Stimulated activated CD8-positive, alpha-beta memory T cell treated with anti-CD3 and anti-CD28 coated beads, Interleukin-4, amount 100 ng/mL, for 24 hours (primary cell): ENCODE measurements at regions not wholly inside any gene's neighbourhood (a gene's known extent, or its start where the extent isn't known, plus 50 kb on each side); places are given as distances from the start of the nearest gene placed in this dataset.
"Not testable (repeated sequence)": the region's sequence is repeated elsewhere in the genome, so short reads cannot be mapped to it uniquely, and the experiment has no call there.

Source experiments
- DNase-seq: peaks from one replicate; pipeline ENCODE4 v3.0.0-alpha.2; 2020; ENCODE audit warnings: low read depth

GRCh38 chr5:8714861-8715260, 831.0 kb downstream of the SEMA5A start:
- no peak for DNase-seq

- no peak for DNase-seq
These were observed 826.1 kb downstream of the SEMA5A start for GRCh38 chr5:8719796-8720195.

DNA sequence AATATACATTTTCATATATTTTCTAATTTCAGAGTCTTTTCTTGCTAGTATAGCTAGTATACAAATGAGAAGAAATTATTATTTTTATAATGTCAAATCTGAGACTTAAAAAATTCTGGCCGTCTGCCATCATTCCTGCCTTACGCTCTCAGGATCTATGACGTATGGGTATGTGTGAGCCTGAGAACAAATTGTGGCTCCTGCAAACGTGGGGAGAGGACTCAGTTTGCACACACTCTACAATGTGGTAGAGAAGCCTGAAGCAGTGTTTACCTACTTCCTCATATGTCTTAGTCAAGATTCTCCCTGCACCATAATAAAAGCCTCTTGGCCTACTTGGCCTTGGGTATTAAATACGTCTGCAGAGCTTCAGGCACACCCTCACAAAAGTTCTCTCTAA, 825.4 kb downstream of the SEMA5A start:
- no peak for DNase-seq

GRCh38 chr5:8721536-8721935, 824.3 kb downstream of the SEMA5A start:
- DNase-seq, result no peak

DNA sequence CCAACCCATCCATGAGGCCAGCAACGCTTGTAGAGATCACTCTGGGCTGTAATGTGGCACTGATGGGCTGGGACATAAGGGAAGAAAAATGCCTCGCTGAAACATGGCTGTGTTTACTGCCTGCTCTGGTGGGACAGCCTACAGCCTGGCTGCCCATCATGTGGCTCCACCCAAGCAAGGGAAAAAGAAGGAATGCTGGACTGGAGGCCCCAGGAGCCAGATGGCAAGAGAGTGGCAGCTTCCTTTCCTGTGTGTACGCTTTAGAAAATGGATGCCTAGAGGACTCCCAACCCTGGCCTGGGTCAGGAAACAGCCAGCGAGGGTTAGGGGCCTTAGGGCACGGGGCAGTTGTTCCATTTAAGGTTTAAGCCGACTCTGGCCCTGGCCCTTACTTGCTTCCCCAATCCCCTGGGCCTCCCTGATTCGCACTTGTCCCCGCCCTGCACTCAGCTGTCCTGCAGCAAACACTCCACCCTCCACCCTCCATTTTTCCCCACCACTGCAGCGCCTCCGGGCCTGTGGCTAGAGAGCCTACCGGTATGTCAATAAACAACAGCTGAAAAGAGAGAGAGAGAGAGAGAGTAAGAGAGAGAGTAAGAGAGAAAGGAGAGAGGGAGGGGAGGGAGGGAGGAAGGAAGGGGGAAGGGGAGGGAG, 819.4 kb downstream of the SEMA5A start:
- no peak for DNase-seq

DNA sequence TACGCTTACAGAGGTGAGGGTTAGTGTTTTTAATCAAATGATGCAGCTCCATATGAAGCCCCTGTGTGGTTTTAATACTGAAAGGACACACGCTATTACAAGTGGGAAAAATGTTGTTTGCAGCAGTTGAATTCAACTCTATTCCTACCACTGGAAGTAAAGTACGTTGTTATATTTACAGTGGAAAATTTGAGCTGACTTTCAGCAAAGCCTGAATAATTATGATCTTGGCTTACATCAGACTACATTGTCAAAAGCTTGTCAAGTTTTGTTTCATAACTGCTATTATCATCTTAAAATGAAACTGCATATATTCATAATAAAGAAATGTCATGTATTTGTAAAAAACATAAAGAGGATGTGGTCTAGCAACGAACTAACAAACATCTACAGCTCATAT, 818.5 kb downstream of the SEMA5A start:
- no peak for DNase-seq

DNA sequence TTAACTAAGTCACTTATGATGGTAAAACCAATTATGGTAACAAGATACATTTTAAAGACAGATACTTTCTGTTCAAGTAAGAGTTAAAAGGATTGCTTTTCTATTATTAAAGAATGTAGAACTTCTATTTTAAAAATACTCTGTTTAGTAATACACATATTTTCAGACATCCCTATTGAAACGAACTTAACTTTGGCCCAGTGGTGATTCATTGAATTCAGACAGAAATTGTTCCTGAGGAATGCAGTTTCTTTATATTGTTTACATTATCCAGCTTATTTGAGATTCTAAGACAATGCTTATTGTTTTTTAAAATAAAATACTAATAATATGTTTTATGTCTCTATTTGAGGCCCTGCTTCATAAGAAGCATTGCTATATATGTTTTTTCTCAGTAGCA, 816.4 kb downstream of the SEMA5A start:
- DNase-seq, result no peak

- DNase-seq, result no peak
These were observed 815.7 kb downstream of the SEMA5A start for GRCh38 chr5:8730194-8730593.

DNA sequence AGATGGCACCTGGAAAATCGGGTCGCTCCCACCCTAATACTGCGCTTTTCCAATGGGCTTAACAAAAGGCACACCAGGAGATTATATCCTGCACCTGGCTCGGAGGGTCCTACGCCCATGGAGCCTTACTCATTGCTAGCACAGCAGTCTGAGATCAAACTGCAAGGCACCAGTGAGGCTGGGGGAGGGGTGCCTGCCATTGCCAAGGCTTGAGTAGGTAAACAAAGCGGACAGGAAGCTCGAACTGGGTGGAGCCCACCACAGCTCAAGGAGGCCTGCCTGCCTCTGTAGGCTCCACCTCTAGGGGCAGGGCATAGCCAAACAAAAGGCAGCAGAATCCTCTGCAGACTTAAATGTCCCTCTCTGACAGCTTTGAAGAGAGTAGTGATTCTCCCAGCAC, 814.8 kb downstream of the SEMA5A start:
- DNase-seq, result not testable (repeated sequence)

GRCh38 chr5:8740595-8740994, 805.3 kb downstream of the SEMA5A start:
- no peak for DNase-seq

DNA sequence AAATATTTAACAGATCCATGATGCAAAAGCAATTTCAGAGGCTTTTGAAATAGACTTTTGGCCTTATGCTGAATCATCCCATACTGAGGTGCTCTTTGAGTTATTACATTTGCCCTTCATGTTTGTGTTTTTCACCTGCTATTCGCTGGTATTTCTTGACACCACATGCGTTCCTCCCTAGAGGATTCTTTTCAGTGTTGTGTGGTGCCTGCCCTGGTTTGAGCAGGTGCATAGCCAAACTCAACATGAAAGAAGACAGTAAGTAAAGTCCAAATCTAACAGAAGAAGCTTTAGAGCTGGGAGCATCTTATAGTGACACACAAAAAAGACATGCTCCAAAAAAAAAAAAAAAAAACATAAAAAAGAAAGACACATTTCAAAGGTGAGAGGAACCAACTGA, 796.3 kb downstream of the SEMA5A start:
- no peak for DNase-seq

DNA sequence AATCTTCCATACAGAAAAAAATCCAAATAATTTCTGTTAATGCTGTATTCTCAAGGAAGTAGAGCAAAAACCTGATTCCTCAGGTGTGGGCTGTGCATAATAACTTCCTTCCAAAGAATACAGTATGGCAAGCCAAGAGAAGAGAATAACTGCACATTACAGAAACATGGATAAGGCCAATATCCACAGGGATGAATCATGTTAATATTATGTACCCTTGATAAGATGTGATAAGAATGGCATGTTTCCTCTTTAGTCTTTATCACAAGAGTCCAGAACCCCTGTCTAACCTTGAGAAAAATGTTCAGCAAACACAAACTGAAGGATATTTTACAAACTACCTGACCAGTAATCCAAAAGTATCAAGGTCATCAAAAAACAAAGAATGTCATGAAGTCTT, 795.8 kb downstream of the SEMA5A start:
- DNase-seq, result no peak

GRCh38 chr5:8751971-8752370, 793.9 kb downstream of the SEMA5A start:
- no peak for DNase-seq

GRCh38 chr5:8752595-8752994, 793.3 kb downstream of the SEMA5A start:
- DNase-seq, result no peak

DNA sequence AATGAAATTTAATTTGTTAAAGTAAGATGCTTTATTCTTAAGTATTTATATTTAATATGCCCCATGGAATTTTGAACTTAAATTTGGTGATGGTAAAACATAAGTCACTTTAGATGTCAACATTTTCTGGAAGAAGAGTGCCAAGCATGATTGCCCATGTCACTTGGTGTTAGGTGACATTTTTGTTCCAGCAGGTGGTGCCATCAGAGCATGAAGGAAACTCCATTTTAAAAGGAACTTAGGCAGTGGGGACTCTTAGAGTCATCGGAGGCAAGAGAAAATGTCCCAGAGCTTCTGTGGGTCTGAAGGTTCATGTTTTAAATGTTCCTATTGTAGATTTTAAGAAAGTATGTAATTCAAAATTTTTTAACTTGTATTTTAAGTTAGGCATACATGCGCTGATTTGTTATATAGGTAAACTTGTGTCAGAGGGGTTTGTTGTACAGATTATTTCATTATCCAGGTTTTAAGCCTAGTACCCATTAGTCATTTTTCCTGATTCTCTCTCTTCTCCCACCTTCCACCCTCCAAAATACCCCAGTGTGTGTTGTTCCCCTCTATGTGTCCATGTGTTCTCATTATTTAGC, 789.3 kb downstream of the SEMA5A start:
- no peak for DNase-seq

DNA sequence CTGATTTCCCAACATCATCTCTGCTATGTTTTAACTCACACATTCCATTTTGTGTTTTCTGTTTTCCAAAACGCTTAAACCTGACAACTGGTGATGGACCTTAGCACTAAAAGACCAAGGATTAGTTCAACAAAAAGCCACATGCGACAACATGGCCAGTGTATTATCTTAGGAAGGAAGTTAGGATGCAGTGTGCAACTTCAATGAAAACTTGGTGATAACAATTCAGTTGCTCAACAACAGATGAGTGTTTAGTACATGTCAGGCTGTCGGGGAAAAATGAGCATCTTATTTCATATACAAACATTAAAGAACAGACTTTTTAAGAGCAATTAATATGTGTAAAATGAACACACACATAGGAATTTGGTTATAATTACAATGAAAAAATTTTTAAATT, 780.0 kb downstream of the SEMA5A start:
- DNase-seq, result no peak

DNA sequence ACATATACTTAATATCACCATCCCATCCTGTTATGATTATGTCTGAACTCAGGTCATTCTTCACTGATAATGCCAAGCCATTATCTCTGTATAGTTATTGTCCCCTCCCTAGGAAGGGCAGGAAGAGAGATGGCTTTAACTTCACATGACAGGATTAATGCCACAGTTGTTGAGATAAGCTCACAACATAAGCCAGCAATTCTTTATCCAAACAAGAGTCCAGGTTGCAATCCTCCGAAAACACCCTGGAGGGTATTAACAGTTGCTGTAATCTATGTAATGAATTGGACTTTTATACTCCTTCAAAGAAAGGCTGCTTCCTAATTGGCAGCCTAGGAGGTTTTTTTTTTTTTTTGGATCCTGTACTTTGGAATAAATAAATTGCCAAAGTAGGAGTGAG, 779.4 kb downstream of the SEMA5A start:
- no peak for DNase-seq

GRCh38 chr5:8767111-8767510, 778.8 kb downstream of the SEMA5A start:
- DNase-seq, result no peak

GRCh38 chr5:8767746-8768145, 778.1 kb downstream of the SEMA5A start:
- no peak for DNase-seq

DNA sequence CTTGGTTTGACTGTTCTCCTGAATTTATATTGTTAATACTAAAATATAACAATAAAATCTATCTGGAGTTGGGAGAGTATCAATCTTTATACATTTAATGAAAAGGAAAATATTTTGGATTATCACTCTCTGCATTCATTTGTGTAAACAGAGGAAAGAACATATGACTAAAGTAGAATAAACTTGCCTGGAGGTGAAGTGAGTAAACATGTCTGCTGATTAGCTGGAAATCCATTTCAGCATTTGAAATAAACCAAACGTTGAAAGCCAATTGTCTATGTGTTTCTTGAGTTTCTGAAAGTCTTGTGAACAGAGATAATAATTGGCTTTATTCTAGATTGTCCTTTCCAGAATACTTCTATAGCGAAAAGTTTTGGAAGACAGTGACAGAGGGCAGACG, 776.2 kb downstream of the SEMA5A start:
- DNase-seq, result no peak

DNA sequence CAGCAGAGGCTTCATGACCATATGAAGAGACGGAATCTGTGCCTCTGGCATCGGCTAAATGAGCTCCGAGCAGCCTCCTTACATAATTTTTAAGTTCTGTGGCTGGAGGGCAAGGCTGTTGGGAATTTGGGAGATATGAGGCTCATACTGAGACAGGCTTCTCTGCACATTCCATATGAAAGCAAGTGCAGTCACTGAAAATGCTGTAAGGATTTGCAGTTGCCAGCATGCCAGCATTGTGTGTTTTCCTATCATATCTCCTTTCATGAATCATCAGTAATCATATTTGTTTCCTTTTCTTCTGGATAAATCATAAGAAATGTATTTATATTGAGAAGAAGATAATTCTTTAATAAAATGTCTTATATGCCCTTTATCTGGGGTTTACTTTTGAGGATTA, 775.4 kb downstream of the SEMA5A start:
- no peak for DNase-seq

DNA sequence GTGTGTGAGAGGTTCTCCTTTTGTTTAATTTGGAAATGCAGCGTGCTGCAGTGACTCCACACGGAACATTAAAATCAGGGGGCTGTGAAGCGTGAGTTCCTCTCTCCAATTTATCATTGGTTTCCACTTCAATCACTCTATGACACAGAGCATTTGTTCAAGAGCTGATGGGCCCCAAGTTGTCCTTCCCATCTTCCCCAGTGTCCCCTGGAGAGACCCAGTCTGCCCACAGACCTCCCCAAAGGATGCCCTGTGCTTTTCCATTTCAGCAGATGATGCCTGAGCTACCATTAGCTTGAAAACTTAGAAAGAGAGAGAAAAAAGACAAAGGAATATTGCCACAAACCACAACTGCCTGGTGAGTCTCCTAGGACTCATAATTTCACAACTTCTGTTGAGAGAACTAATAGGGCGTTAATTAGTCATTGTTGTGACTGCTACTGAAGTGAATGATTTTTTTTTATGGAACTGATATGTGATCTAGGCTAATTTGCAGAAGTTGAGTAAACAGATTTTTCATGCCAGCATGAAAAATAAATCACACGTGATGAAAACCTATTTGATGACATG, 772.7 kb downstream of the SEMA5A start:
- no peak for DNase-seq

GRCh38 chr5:8784692-8785091, 761.2 kb downstream of the SEMA5A start:
- DNase-seq, result no peak

- DNase-seq, result no peak
These were observed 757.6 kb downstream of the SEMA5A start for GRCh38 chr5:8788246-8788645.
